Omental fat pad (tissue), 3 donors: ENCODE measurements at regions not wholly inside any gene's neighbourhood (a gene's known extent, or its start where the extent isn't known, plus 50 kb on each side); places are given as distances from the start of the nearest gene placed in this dataset.

Experiments
- ATAC-seq: fragments of 150-250 bp; one replicate; pipeline ENCODE4 v1.9.1; 2016; ENCODE audit warnings: mild to moderate bottlenecking, moderate library complexity; ENCODE audit not compliant: low FRiP score
- DNase-seq: peaks from one replicate; pipeline ENCODE4 v3.0.0-alpha.2; 2019; ENCODE audit warnings: low spot score
- TF ChIP-seq, protein P1 (sequence below), 3 donors: fragments of 450-650 bp; IDR thresholded peaks; one replicate each; pipeline ENCODE4 v1.5.1; 2016 to 2017; ENCODE audit warnings: antibody characterized with exemption in 3 of 3, mild to moderate bottlenecking in 3 of 3, moderate library complexity in 2 of 3

- DNase-seq (no peak), ATAC-seq (no peak)
- TF ChIP-seq, protein P1, sequence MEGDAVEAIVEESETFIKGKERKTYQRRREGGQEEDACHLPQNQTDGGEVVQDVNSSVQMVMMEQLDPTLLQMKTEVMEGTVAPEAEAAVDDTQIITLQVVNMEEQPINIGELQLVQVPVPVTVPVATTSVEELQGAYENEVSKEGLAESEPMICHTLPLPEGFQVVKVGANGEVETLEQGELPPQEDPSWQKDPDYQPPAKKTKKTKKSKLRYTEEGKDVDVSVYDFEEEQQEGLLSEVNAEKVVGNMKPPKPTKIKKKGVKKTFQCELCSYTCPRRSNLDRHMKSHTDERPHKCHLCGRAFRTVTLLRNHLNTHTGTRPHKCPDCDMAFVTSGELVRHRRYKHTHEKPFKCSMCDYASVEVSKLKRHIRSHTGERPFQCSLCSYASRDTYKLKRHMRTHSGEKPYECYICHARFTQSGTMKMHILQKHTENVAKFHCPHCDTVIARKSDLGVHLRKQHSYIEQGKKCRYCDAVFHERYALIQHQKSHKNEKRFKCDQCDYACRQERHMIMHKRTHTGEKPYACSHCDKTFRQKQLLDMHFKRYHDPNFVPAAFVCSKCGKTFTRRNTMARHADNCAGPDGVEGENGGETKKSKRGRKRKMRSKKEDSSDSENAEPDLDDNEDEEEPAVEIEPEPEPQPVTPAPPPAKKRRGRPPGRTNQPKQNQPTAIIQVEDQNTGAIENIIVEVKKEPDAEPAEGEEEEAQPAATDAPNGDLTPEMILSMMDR (IDR thresholded peaks at IDR 0.05), result no peak
These were observed 2118.9 kb downstream of the MAT2B start for GRCh38 chr5:165624166-165624946.

- no peak for ATAC-seq
- TF ChIP-seq, protein P1 (IDR thresholded peaks at IDR 0.05), result no peak
- DNase-seq, result no peak
These were observed 2120.7 kb downstream of the MAT2B start for GRCh38 chr5:165626161-165626560.

- TF ChIP-seq, protein P1 (IDR thresholded peaks at IDR 0.05), result no peak
- ATAC-seq (no peak), DNase-seq (no peak)
These were observed 2122.2 kb downstream of the MAT2B start for GRCh38 chr5:165627548-165628170.

GRCh38 chr5:165630261-165630778 lies 2124.9 kb downstream of the MAT2B start:
- TF ChIP-seq, protein P1 (IDR thresholded peaks at IDR 0.05), result peak in 1 of 3 donors; percentile 29
- peak; percentile 67 for ATAC-seq
- DNase-seq, result no peak

GRCh38 chr5:165631235-165631634 lies 2125.8 kb downstream of the MAT2B start:
- TF ChIP-seq, protein P1 (IDR thresholded peaks at IDR 0.05), result no peak
- DNase-seq (no peak), ATAC-seq (no peak)

DNA sequence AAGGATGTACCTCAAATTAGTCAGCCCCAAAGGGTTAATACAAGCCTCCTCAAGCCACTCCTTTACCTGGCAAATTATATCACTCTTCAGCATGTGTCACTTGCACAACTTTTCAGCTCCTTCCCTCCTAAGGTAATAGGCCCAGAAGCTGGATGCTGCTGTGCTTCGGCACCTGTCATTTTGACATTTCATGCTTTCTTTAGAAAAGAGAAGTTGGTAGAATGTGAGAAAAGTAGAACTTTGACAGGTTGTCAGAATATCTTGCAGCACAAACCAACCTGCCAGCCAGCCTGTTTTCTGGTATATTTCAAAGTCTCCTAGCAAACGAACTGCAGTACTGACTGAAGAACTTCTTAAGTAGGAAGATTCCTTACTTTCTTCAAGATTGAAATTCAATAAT lies 2136.9 kb downstream of the MAT2B start:
- TF ChIP-seq, protein P1 (IDR thresholded peaks at IDR 0.05), result no peak
- no peak for ATAC-seq
- DNase-seq, result no peak
